BE2C (cell line): ENCODE measurements at regions not wholly inside any gene's neighbourhood (a gene's known extent, or its start where the extent isn't known, plus 50 kb on each side); places are given as distances from the start of the nearest gene placed in this dataset.

ENCODE experiments used
- DNase-seq: peaks from one replicate; pipeline ENCODE4 v3.0.0-alpha.2; 2020
- H3K27me3 ChIP-seq: fragments of 250-450 bp; sonication (Bioruptor Pico); 2 replicates; pipeline ENCODE4 v1.5.1; 2020; ENCODE audit warnings: mild to moderate bottlenecking
- H3K36me3 ChIP-seq: fragments of 250-450 bp; sonication (Bioruptor Pico); 2 replicates; pipeline ENCODE4 v1.5.1; 2020; ENCODE audit warnings: mild to moderate bottlenecking
- H3K4me1 ChIP-seq: fragments of 250-450 bp; sonication (Bioruptor Pico); 2 replicates; pipeline ENCODE4 v1.5.1; 2020
- H3K4me3 ChIP-seq: 2 replicates; pipeline ENCODE4 v1.5.1; 2011; ENCODE audit warnings: low read depth, low read length
- H3K9me3 ChIP-seq: fragments of 250-450 bp; sonication (Bioruptor Pico); 2 replicates; pipeline ENCODE4 v1.5.1; 2020
- TF ChIP-seq, protein P1 (sequence below): IDR thresholded peaks from 2 replicates; pipeline ENCODE4 v1.5.1; 2012; ENCODE audit warnings: mild to moderate bottlenecking, low read depth, low read length

DNA sequence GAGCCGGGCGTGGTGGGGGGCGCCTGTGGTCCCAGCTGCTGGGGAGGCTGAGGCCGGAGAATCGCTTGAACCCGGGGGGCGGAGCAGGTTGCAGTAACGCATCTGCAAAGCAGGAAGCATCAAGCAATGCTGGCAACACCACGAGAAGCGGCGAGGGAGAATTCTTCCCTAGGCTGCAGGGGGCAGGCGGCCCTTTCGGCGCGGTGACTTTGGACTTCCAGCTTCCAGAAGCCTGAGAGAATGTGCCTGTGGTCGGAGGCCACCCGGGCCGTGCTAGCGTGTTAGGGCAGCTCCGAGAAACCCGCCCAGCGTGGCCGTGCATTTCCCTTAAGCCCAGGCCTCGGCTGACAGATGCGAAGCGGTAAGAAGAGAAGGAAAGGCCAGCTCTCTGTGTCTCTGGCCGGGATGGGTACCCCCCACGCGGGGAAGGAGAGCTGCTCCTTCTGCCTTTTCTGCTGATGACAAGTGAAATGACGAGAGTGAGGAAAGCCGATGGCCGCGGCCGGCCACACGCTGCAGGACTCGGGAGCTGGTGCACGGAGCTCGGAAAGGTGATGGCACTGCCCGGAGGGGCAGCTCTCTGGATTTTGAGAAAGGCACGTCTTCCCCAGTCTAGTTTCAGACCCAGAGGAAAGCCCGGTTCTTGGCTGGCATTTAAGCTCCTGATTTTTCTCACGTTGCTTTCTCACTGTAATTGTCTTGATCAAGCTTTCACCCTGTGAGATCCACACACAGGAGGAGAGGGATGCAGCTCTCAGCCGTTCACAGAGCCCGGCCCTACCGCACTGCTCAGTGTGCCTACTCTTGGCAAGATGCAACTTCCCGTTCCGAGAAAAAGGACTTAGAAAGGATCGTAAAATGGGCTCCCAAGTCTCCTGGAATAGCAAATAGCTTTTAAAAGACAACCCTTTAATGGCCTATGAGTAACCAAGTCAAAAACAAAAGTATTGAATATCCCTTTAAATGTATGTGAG is 68.3 kb upstream of the EXOC2 start:
- no peaks in the 10 kb centered on the region for H3K4me1 ChIP-seq
- H3K27me3 ChIP-seq = peaks cover 65% of the 10 kb centered on the region
- TF ChIP-seq, protein P1, sequence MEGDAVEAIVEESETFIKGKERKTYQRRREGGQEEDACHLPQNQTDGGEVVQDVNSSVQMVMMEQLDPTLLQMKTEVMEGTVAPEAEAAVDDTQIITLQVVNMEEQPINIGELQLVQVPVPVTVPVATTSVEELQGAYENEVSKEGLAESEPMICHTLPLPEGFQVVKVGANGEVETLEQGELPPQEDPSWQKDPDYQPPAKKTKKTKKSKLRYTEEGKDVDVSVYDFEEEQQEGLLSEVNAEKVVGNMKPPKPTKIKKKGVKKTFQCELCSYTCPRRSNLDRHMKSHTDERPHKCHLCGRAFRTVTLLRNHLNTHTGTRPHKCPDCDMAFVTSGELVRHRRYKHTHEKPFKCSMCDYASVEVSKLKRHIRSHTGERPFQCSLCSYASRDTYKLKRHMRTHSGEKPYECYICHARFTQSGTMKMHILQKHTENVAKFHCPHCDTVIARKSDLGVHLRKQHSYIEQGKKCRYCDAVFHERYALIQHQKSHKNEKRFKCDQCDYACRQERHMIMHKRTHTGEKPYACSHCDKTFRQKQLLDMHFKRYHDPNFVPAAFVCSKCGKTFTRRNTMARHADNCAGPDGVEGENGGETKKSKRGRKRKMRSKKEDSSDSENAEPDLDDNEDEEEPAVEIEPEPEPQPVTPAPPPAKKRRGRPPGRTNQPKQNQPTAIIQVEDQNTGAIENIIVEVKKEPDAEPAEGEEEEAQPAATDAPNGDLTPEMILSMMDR = no peak
- no peak for DNase-seq
- H3K4me3 ChIP-seq = no peak overlapping the region
- H3K36me3 ChIP-seq = no peaks in the 10 kb centered on the region
- H3K9me3 ChIP-seq = no peaks in the 10 kb centered on the region

DNA sequence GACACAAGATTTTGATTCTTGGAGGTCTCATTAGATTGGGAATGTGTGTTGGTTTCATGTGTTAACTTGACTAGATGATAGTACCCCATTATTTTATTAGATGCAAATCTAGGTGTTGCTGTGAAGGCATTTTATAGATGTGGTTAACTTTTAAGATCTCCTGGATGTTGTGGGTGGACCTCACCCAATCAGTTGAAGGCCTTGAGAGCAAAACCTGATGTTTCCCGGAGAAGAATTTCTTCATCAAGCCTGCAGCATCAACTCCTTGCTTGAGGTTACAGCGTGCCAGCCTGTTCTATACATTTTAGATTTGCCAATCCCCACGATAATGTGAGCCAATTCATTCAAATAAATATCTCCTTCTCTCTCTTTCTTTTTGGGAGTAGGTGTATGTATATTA is 66.8 kb upstream of the EXOC2 start:
- no peak overlapping the region for H3K4me3 ChIP-seq
- no peaks in the 10 kb centered on the region for H3K9me3 ChIP-seq
- peaks cover 52% of the 10 kb centered on the region for H3K27me3 ChIP-seq
- no peak for DNase-seq
- no peaks in the 10 kb centered on the region for H3K4me1 ChIP-seq
- TF ChIP-seq, protein P1 = no peak
- no peaks in the 10 kb centered on the region for H3K36me3 ChIP-seq

DNA sequence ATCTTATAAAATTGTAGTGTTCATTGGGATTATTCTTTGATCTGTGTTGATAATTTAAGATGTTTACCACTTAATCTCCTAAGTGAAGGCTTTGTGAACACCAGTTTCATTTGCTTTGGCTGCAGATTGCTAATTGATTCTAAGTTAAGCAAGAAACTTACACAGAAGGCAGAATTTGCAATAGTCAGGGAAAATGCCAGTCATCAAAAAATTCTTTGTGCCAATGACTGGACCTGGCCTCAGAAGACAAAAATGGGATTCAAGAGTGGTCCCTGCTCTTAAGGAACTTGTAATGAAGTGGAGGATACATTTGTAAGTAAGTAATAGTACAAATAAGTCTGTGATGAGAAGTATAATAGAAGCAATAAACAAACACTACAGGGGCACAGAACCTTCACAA is 63.3 kb upstream of the EXOC2 start:
- TF ChIP-seq, protein P1 = no peak
- Histone ChIP-seq H3K4me3 (no peak overlapping the region), H3K36me3 (no peaks in the 10 kb centered on the region), H3K9me3 (no peaks in the 10 kb centered on the region), H3K4me1 (no peaks in the 10 kb centered on the region), H3K27me3 (peaks cover 38% of the 10 kb centered on the region)
- no peak for DNase-seq

DNA sequence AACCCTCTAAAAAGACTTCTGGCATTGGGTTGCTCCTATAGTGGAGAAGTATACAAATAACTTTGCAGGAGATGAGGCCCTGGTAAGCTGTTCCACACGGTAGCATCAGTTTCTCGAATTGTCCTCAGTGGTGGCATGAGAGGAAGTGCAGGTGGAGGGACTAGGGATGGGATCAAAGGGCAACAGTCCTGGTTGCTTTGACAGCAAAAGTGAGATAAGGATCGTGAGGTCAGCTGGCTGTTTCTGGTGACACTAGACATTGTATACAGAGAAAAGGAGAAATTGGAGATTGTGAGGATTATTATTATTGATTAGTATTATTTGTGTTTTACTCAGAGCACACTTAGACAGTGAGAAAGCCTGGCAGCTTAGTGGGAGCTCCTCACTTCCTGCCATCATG is 61.3 kb upstream of the EXOC2 start:
- TF ChIP-seq, protein P1 = no peak
- Histone ChIP-seq H3K4me1 (no peaks in the 10 kb centered on the region), H3K36me3 (no peaks in the 10 kb centered on the region), H3K27me3 (peaks cover 31% of the 10 kb centered on the region), H3K4me3 (no peak overlapping the region), H3K9me3 (no peaks in the 10 kb centered on the region)
- no peak for DNase-seq

DNA sequence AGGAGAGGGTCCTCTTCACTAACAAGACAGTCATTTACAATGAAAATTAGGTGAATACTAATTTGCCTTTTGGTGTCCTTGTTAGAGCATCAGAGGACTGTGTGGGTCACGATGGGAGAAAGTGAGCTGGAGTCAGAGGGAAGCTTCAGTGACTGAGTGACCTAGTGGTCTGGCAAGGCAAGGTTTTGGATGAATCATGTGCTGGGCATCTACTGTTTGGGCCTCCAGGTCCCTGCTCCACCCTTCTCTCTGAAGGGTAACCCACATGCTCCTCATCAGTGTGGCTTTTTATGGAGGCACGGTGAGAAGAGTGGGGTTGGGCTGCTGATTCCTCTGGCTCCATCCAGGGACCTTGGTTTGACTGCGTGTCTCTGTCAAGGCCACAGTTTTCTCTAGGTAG is 60.5 kb upstream of the EXOC2 start:
- H3K36me3 ChIP-seq = no peaks in the 10 kb centered on the region
- H3K27me3 ChIP-seq = peaks cover 37% of the 10 kb centered on the region
- TF ChIP-seq, protein P1 = no peak

DNA sequence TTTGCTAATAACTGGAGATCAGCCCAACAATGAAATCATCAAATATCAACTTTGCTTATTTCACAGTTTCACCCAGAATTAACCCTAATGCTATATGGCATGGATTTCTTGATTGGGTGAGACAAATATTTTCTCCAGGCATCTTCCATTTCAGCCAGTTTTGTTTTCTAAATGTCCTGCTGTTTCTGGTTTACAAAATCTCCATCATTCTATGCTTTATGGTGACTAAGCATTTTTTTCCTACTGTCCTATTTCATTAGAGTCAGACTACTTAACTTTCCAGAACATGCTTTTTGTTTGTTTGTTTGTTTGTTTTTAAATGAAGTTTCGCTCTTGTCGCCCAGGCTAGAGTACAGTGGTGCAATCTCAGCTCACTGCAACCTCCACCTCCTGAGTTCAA is 59.5 kb upstream of the EXOC2 start:
- H3K4me1 ChIP-seq = no peaks in the 10 kb centered on the region
- H3K4me3 ChIP-seq = no peak overlapping the region
- no peaks in the 10 kb centered on the region for H3K36me3 ChIP-seq
- peaks cover 28% of the 10 kb centered on the region for H3K27me3 ChIP-seq
- no peak for DNase-seq
- no peaks in the 10 kb centered on the region for H3K9me3 ChIP-seq
- TF ChIP-seq, protein P1 = no peak

More for the DNA sequence above, 60.5 kb upstream of the EXOC2 start:
- H3K4me3 ChIP-seq = no peak overlapping the region
- H3K4me1 ChIP-seq = no peaks in the 10 kb centered on the region
- DNase-seq = no peak
- no peaks in the 10 kb centered on the region for H3K9me3 ChIP-seq
